Uterus (tissue), 2 donors: ENCODE measurements at regions not wholly inside any gene's neighbourhood (a gene's known extent, or its start where the extent isn't known, plus 50 kb on each side); places are given as distances from the start of the nearest gene placed in this dataset.

Experiments
- POLR2A ChIP-seq, 2 donors: fragments of 450-650 bp; IDR thresholded peaks; one replicate each; pipeline ENCODE4 v1.6.1; 2016; ENCODE audit warnings: antibody characterized with exemption in 2 of 2, mild to moderate bottlenecking in 1 of 2, moderate library complexity in 1 of 2
- TF ChIP-seq, protein P1 (sequence below), 4 experiments: fragments of 200-600 bp in 2 of 4; fragments of 450-650 bp in 2 of 4; sonication (generic) in 2 of 4; IDR thresholded peaks; one replicate each; pipeline ENCODE4 v1.5.1; 2016 to 2019; ENCODE audit warnings: antibody characterized with exemption in 4 of 4, mild to moderate bottlenecking in 2 of 4, moderate library complexity in 1 of 4

DNA sequence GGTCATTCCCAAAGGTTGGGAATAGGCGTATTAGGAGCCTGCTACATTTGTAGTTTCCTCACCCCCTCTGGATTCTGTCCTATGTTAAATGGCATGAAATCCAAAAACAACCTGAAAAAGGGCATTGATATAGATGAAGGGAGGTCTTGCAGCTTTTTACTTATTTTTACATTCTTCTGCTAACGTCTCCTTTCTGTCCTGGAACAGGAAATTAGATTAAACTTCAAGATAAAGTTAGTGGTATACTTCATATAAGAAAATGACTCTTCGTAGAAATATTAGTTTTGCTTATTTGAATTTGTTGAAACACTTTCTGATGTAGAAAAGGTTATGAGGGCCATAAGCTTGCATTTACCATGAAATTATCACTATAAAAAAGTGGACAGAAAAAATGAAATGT lies 694.5 kb downstream of the ADCYAP1 start:
- TF ChIP-seq, protein P1, sequence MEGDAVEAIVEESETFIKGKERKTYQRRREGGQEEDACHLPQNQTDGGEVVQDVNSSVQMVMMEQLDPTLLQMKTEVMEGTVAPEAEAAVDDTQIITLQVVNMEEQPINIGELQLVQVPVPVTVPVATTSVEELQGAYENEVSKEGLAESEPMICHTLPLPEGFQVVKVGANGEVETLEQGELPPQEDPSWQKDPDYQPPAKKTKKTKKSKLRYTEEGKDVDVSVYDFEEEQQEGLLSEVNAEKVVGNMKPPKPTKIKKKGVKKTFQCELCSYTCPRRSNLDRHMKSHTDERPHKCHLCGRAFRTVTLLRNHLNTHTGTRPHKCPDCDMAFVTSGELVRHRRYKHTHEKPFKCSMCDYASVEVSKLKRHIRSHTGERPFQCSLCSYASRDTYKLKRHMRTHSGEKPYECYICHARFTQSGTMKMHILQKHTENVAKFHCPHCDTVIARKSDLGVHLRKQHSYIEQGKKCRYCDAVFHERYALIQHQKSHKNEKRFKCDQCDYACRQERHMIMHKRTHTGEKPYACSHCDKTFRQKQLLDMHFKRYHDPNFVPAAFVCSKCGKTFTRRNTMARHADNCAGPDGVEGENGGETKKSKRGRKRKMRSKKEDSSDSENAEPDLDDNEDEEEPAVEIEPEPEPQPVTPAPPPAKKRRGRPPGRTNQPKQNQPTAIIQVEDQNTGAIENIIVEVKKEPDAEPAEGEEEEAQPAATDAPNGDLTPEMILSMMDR (IDR thresholded peaks at IDR 0.05) = no peak
- no peak for TF ChIP-seq POLR2A (IDR thresholded peaks at IDR 0.05)
